Osteoblast (primary cell): ENCODE measurements at regions not wholly inside any gene's neighbourhood (a gene's known extent, or its start where the extent isn't known, plus 50 kb on each side); places are given as distances from the start of the nearest gene placed in this dataset.

Experiments
- DNase-seq: peaks from one replicate; pipeline ENCODE4 v3.0.0; 2011; ENCODE audit warnings: low spot score, mixed read lengths; ENCODE audit not compliant: insufficient read length; ENCODE audit errors: missing footprints
- H2AFZ ChIP-seq: 2 replicates; pipeline ENCODE4 v1.6.0; 2011; ENCODE audit warnings: mild to moderate bottlenecking, low read length
- H3K27ac ChIP-seq: 2 replicates; pipeline ENCODE4 v1.5.1; 2011; ENCODE audit warnings: mild to moderate bottlenecking, low read depth, low read length, moderate library complexity
- H3K27me3 ChIP-seq: 2 replicates; pipeline ENCODE4 v1.6.0; 2012; ENCODE audit warnings: mild to moderate bottlenecking, control low read depth, inconsistent platforms, low read length, moderate library complexity; ENCODE audit not compliant: insufficient read depth
- H3K36me3 ChIP-seq: 2 replicates; pipeline ENCODE4 v1.5.1; 2011; ENCODE audit warnings: mild to moderate bottlenecking, low read length, control low read depth, moderate library complexity; ENCODE audit not compliant: insufficient read depth
- H3K4me1 ChIP-seq: 2 replicates; pipeline ENCODE4 v1.5.1; 2011; ENCODE audit warnings: mild to moderate bottlenecking, low read length, control low read depth, moderate library complexity; ENCODE audit not compliant: insufficient read depth
- H3K4me2 ChIP-seq: 2 replicates; pipeline ENCODE4 v1.6.0; 2011; ENCODE audit warnings: mild to moderate bottlenecking, low read length; ENCODE audit not compliant: insufficient read depth
- H3K4me3 ChIP-seq: fragments of 200-600 bp; sonication (generic); 3 replicates; pipeline ENCODE4 v1.5.1; 2012; ENCODE audit warnings: mild to moderate bottlenecking, low read length, inconsistent platforms; ENCODE audit not compliant: insufficient read depth
- H3K79me2 ChIP-seq: 2 replicates; pipeline ENCODE4 v1.6.0; 2012; ENCODE audit warnings: mild to moderate bottlenecking, low read length, control low read depth, inconsistent platforms; ENCODE audit not compliant: insufficient read depth
- H3K9me3 ChIP-seq: 2 replicates; pipeline ENCODE4 v1.5.1; 2011; ENCODE audit warnings: low read depth, low read length, control low read depth
- H4K20me1 ChIP-seq: 2 replicates; pipeline ENCODE4 v1.6.0; 2012; ENCODE audit warnings: mild to moderate bottlenecking, low read length, control low read depth; ENCODE audit not compliant: insufficient read depth
- CTCF ChIP-seq: IDR thresholded peaks from 2 replicates; pipeline ENCODE4 v1.5.1; 2011; ENCODE audit warnings: mild to moderate bottlenecking, low read depth, low read length, moderate library complexity; ENCODE audit errors: extremely low read depth

- Histone ChIP-seq H3K4me1 (no peaks in the 10 kb centered on the region), H2AFZ (no peak overlapping the region), H3K36me3 (no peaks in the 10 kb centered on the region), H3K9me3 (no peaks in the 10 kb centered on the region), H3K4me3 (no peak overlapping the region), H3K27me3 (peaks cover 15% of the 10 kb centered on the region), H4K20me1 (no peaks in the 10 kb centered on the region), H3K4me2 (no peak overlapping the region), H3K27ac (no peak overlapping the region), H3K79me2 (no peaks in the 10 kb centered on the region)
- DNase-seq = no peak
- no peak for TF ChIP-seq CTCF
These were observed 188.7 kb downstream of the TM9SF2 start for GRCh38 chr13:99689955-99690354.

GRCh38 chr13:99688776-99689175, 187.5 kb downstream of the TM9SF2 start:
- no peaks in the 10 kb centered on the region for H3K9me3 ChIP-seq
- no peak for DNase-seq
- H3K27ac ChIP-seq = no peak overlapping the region
- no peak overlapping the region for H3K4me2 ChIP-seq
- no peaks in the 10 kb centered on the region for H3K4me1 ChIP-seq
- no peaks in the 10 kb centered on the region for H3K79me2 ChIP-seq
- no peaks in the 10 kb centered on the region for H4K20me1 ChIP-seq
- no peak overlapping the region for H2AFZ ChIP-seq
- H3K27me3 ChIP-seq = peaks cover 15% of the 10 kb centered on the region
- no peak for TF ChIP-seq CTCF
- no peak overlapping the region for H3K4me3 ChIP-seq
- no peaks in the 10 kb centered on the region for H3K36me3 ChIP-seq

GRCh38 chr13:99687723-99688397, 186.6 kb downstream of the TM9SF2 start:
- no peak for DNase-seq
- H3K27me3 ChIP-seq = peaks cover 15% of the 10 kb centered on the region
- H3K36me3 ChIP-seq = no peaks in the 10 kb centered on the region

More at GRCh38 chr13:99687723-99688397, 186.6 kb downstream of the TM9SF2 start:
- H4K20me1 ChIP-seq = no peaks in the 10 kb centered on the region
- H2AFZ ChIP-seq = no peak overlapping the region
- H3K9me3 ChIP-seq = no peaks in the 10 kb centered on the region
- no peak overlapping the region for H3K4me2 ChIP-seq
- no peaks in the 10 kb centered on the region for H3K79me2 ChIP-seq
- H3K4me1 ChIP-seq = no peaks in the 10 kb centered on the region
- H3K4me3 ChIP-seq = no peak overlapping the region
- H3K27ac ChIP-seq = no peak overlapping the region
- TF ChIP-seq CTCF = no peak
